ENCODE measurements at regions not wholly inside any gene's neighbourhood (a gene's known extent, or its start where the extent isn't known, plus 50 kb on each side); places are given as distances from the start of the nearest gene placed in this dataset.

DNA sequence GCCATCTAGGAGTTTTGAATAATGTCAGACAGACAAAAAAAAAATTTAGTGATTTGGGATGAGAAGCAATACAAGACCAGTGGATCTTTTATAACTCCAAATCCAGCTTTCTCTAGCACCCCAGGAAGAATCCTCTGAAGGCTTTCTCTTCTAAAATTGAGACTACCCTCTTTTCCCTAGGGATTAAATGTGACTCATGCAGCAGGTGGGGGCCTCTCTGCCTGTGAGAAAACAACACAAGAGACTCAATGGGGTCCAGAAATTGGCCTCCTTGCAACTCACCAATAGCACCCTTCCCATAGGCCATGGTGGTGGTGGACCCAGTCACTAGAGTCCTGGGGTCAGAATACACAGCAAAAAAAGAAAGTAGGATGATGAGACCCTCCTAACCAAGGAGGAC, 120.3 kb upstream of the ATP1A1 start:
- no peak overlapping the region for H3K27ac ChIP-seq (ENCODE audit: insufficient read depth, low read length)
- no peak overlapping the region for H2AFZ ChIP-seq (replicated peaks; ENCODE audit: low read length, poor library complexity)
- no peaks in the 10 kb centered on the region for H4K20me1 ChIP-seq (ENCODE audit: insufficient read depth, low read length)
- no peak overlapping the region for H3K56ac ChIP-seq (ENCODE audit: extremely low read depth, insufficient read depth, low read length)
- no peaks in the 10 kb centered on the region for H3K79me1 ChIP-seq (ENCODE audit: low read depth in 1 of 2, low read length in 2 of 2)
- no peak overlapping the region for H3K4ac ChIP-seq (ENCODE audit: low read depth, low read length)
- POLR2A ChIA-PET (ENCODE audit: unreplicated experiment), result no interaction called here
- no peak overlapping the region for H4K5ac ChIP-seq (ENCODE audit: low read depth, low read length)
- no peaks in the 10 kb centered on the region for H3K27me3 ChIP-seq (ENCODE audit: control insufficient read depth, insufficient read depth, low read length)
- H4K91ac ChIP-seq (ENCODE audit: insufficient read depth, low read depth, low read length), result no peak overlapping the region
- no peak overlapping the region for H4K8ac ChIP-seq (ENCODE audit: low read depth in 2 of 2, low read length in 2 of 2)
- in situ Hi-C loops (cut with MboI; ENCODE audit: low sequenced_read_pairs), result no loop called here
- intact Hi-C loops (cut with micrococcal nuclease), result no loop called here
- no peak overlapping the region for H3K23ac ChIP-seq (ENCODE audit: low read depth, low read length)
- H3K36me3 ChIP-seq (ENCODE audit: control insufficient read depth, insufficient read depth, low read length), result no peaks in the 10 kb centered on the region
- no peak overlapping the region for H3K9ac ChIP-seq (ENCODE audit: low read depth, low read length)
- ATAC-seq (ENCODE audit: low read depth) (no peak), DNase-seq (no peak)
- no peak overlapping the region for H2BK20ac ChIP-seq (ENCODE audit: low read depth, low read length)
- no peak overlapping the region for H3K14ac ChIP-seq (replicated peaks; ENCODE audit: low read depth, low read length)
- no peak overlapping the region for H3K18ac ChIP-seq (ENCODE audit: low read depth, low read length)
- no peaks in the 10 kb centered on the region for H3K4me1 ChIP-seq (ENCODE audit: control insufficient read depth, insufficient read depth, low read length)
- no peak for TF ChIP-seq NFE2L2 (IDR thresholded peaks at IDR 0.05; ENCODE audit: low read depth, low read length)
- TF ChIP-seq MXI1 (IDR thresholded peaks at IDR 0.05; ENCODE audit: borderline replicate concordance, low read depth, low read length), result no peak
- no peak for TF ChIP-seq RAD21 (IDR thresholded peaks at IDR 0.05; ENCODE audit: low read length)
- TF ChIP-seq, protein P1, sequence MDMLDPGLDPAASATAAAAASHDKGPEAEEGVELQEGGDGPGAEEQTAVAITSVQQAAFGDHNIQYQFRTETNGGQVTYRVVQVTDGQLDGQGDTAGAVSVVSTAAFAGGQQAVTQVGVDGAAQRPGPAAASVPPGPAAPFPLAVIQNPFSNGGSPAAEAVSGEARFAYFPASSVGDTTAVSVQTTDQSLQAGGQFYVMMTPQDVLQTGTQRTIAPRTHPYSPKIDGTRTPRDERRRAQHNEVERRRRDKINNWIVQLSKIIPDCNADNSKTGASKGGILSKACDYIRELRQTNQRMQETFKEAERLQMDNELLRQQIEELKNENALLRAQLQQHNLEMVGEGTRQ (IDR thresholded peaks at IDR 0.05; ENCODE audit: low read depth, low read length), result no peak
- TF ChIP-seq CHD1 (IDR thresholded peaks at IDR 0.05; ENCODE audit: low read depth, low read length), result no peak
- no peak for TF ChIP-seq RCOR1 (IDR thresholded peaks at IDR 0.05; ENCODE audit: insufficient replicate concordance, low read length)
- TF ChIP-seq RFX5 (IDR thresholded peaks at IDR 0.05; ENCODE audit: low read depth, low read length), result no peak
- TF ChIP-seq, protein P2, sequence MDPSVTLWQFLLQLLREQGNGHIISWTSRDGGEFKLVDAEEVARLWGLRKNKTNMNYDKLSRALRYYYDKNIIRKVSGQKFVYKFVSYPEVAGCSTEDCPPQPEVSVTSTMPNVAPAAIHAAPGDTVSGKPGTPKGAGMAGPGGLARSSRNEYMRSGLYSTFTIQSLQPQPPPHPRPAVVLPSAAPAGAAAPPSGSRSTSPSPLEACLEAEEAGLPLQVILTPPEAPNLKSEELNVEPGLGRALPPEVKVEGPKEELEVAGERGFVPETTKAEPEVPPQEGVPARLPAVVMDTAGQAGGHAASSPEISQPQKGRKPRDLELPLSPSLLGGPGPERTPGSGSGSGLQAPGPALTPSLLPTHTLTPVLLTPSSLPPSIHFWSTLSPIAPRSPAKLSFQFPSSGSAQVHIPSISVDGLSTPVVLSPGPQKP (IDR thresholded peaks at IDR 0.05; ENCODE audit: borderline replicate concordance, low read depth, low read length), result no peak
- no peak overlapping the region for H3K4me2 ChIP-seq (ENCODE audit: low read depth, low read length)
- H2BK15ac ChIP-seq (ENCODE audit: low read depth, low read length), result no peak overlapping the region
- dilution Hi-C loops (cut with HindIII; ENCODE audit: low sequenced_read_pairs, unreplicated experiment), result no loop called here
- no TSS peak for BruUV-seq (replicated peaks)
- no peak overlapping the region for H2AK5ac ChIP-seq (ENCODE audit: low read depth, low read length)
- H2BK120ac ChIP-seq (ENCODE audit: low read depth, low read length), result no peak overlapping the region
- H3K9me3 ChIP-seq (ENCODE audit: control insufficient read depth, insufficient read depth, low read length), result no peaks in the 10 kb centered on the region
- H3K4me3 ChIP-seq (ENCODE audit: insufficient read depth, low read depth, low read length), result no peak overlapping the region
- no peak overlapping the region for H2AK9ac ChIP-seq (replicated peaks; ENCODE audit: low read depth, low read length, poor library complexity)
- CTCF ChIA-PET, result no interaction called here
- no peaks in the 10 kb centered on the region; the same call in 1 of the 2 replicates for H3K9me1 ChIP-seq (ENCODE audit: insufficient read depth, low read length)
- no peak overlapping the region for H2BK5ac ChIP-seq (ENCODE audit: low read depth, low read length, poor library complexity, severe bottlenecking)
